Ecto neural progenitor cell (in vitro differentiated cells): ENCODE measurements at regions not wholly inside any gene's neighbourhood (a gene's known extent, or its start where the extent isn't known, plus 50 kb on each side); places are given as distances from the start of the nearest gene placed in this dataset.
"Not testable (repeated sequence)": the region's sequence is repeated elsewhere in the genome, so short reads cannot be mapped to it uniquely, and the experiment has no call there.

ENCODE experiments used
- DNase-seq: peaks from one replicate; pipeline ENCODE4 v3.0.0-alpha.2; 2018; ENCODE audit warnings: low spot score

DNA sequence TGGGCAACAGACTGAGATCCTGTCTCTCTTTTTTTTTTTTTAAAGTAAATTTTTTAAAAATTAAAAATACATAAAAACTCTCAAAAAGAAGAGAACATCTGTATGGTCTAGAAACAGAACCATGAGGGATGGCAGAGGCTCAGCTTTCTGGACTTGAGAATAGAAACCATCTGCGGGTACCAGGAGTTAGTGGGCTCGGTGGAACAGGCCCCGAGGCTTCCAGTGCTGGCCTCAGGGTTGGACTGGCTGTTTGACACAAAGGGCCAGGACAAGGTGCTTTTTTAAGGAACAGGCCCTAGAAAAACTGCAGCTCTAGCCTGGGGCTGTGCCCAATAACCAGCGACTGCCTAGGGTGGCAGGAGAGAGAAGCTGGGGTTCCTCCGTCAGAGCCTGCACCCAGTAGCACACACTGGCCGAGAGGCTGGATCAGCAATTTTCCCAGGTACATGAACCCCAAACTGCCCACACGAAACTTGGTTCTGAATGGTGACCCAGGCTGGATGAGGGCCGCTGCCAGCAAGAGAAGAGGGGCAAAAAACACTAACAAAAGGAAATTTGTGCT, 131.0 kb upstream of the OLIG3 start:
- no peak for DNase-seq

GRCh38 chr6:137625808-137626207, 131.6 kb upstream of the OLIG3 start:
- DNase-seq: no peak

GRCh38 chr6:137630666-137631065, 136.5 kb upstream of the OLIG3 start:
- no peak for DNase-seq

DNA sequence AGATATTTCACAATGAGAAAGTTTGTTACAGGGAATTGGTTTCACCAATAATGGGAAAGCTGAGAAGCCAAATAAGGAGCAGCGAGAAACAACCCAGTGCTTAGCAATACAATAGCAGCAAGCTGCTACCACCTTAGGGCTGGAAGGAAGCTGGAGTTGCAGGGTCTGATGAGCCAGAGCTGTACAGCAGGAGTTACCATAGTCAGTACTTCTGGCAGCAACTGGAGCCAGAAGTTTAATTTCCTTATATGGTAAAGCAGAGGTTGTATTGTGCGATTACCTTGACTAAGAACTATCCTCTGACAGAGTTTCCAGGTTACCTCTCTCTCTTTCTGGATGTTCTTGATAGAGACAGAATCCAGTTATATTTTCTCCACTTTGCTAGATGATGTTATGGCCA, 137.1 kb upstream of the OLIG3 start:
- no peak for DNase-seq

GRCh38 chr6:137634177-137634576, 140.0 kb upstream of the OLIG3 start:
- DNase-seq: not testable (repeated sequence)

GRCh38 chr6:137637121-137637520, 142.9 kb upstream of the OLIG3 start:
- DNase-seq: no peak

DNA sequence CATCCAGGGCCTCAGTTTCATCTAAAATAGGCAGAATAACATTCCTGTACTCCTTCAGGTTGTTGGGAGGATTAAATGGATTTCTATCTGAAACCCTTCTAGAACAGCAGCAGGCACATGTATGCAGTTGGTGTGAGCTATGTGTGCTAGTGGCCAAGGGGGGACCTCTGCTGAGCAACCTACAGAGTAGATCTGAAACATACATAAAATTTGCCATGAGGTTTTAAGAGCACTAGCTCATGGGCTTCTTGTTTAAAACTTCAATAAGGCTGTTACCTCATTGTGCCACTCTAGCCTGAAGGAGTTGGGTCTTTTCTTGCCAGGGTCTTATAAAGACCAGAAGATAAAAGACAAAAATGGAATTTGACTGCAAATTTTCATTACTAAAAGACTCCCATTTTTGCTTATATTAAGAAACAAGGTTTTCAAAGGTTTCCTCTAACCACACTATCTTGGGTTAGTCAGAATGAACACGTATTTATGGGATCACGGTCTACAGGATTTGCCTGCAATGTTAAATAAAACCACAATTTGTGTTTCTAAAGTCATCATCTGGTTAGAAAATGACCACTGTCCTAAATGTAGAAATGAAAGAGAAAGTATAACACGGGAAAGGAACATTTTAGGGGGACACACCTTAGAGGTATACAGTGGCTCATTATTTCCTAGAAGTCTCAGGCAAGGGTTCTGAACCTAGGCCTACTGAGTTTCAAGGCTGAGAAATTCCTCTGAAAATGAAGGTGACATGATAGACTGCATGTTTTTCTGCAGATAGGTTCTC, 144.9 kb upstream of the OLIG3 start:
- no peak for DNase-seq

GRCh38 chr6:137640086-137640485, 145.9 kb upstream of the OLIG3 start:
- DNase-seq: no peak

DNA sequence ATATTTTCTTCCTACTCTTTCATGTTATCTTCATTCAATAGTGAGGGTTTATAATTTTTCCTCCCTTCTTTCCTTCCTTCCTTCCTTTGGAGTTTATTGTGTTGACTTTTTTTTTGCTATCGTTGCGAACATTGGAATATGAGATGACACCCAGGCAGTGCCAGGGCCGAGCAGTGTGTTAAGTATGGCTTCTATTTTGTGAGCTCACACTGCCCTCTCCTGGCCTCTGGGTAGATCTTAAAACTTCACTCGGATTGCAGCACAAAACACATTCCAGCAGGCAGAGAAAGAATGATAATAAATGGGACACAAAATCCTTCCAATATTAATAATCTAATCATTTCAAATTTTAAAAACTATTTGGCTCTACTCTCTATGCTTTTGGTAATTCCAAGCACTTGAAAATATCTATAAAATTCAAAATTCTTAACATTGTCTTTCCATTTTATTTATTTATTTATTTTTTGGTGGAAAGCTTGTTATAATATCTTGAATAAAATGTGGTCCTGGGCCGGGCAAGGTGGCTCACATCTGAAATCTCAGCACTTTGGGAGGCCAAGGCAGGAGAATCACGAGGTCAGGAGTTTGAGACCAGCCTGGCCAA, 147.4 kb upstream of the OLIG3 start:
- peak; percentile 68 for DNase-seq

- not testable (repeated sequence) for DNase-seq
These were observed 149.0 kb upstream of the OLIG3 start for GRCh38 chr6:137643210-137643609.

GRCh38 chr6:137643644-137644043, 149.4 kb upstream of the OLIG3 start:
- DNase-seq: not testable (repeated sequence)

GRCh38 chr6:137645850-137646249, 151.7 kb upstream of the OLIG3 start:
- DNase-seq: no peak

- DNase-seq: no peak
These were observed 152.3 kb upstream of the OLIG3 start for GRCh38 chr6:137646484-137646883.

GRCh38 chr6:137647762-137648447, 153.7 kb upstream of the OLIG3 start:
- no peak for DNase-seq

DNA sequence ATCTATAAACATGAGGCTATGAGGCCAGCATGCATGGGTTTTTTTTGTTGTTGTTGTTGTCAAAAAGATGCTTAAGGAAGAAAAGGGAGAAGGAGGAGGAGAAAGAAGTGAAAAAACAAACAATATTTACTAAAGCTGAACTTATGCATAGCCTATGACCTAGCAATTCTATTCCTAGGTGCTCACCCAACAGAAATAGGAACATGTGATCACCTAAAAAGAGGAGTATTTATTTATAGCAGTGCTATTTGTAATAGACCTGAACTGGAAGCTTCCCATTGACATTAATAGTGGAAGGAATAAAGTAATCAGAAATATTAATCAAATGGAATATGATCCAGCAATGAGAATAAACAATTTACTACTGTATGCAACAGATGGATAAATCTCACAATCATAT, 156.5 kb upstream of the OLIG3 start:
- no peak for DNase-seq

DNA sequence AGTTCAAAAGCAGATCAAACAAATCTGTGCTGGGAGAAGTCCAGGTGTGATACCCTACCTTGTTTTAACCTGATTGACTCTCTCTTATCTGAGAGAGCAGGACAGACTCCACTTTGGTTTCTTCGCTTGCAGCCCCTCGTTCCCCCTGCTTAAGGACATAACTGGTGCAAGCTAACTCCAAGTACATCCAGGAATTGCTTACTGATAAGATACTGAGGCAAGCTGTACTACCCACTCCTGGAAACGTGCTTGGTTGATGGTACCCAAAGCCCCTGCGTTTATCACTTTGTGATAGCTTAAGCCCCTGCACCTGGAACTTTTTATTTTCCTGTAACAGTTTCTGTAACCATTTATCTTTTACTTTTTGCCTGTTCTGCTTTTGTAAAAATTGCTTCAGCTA, 157.0 kb upstream of the OLIG3 start:
- DNase-seq: no peak

DNA sequence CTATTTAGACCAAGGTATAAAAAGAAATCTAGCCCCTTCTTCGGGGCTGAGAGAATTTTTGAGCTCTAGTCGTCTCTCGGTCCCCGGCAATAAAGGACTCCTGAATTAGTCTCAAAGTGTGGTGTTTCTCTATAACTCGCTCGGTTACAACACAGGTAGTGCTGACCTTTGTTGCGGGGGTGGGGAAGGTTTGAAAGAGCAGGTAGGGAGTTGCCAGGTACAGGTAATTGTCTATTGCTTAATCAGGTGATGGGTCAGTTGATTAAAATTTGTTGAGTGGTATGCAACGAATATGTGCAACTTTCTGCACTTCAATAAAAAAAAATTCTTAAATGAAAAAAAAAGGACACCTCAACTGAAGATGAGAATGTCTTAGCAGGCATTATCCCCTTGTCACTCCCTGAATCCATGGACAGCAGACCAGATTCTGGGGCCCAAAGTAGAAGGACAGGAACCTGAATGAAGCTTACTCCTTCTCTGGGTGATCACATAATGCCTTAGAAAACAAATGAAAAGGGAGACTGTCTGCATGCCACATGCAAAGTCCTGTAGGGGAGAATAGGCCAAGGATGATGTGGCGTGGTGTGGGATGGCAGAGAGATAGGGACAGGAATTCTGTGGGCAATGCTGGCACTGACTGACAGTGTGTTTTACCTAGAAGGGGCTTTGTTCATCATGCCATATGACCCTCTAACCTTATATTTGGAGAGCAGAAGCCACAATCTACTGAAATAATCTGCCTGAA, 157.6 kb upstream of the OLIG3 start:
- DNase-seq: no peak

GRCh38 chr6:137652961-137653705, 158.9 kb upstream of the OLIG3 start:
- DNase-seq: no peak

DNA sequence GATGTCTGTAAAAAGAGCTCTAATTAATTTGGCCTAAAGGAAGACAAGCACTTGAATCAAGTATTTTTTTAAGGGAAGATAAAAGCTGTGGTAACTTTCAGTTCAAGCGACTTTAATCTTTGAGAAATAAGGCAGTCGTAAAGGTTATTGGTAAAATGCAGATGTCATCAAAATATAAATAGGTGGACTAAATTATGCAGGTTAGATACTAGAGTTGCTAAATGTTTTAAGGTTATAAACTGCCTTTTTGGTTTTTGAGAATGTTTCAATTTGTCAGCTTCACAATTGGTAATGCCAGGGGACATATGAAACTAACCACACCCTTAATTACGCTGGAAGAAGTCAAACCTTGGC, 159.5 kb upstream of the OLIG3 start:
- no peak for DNase-seq

DNA sequence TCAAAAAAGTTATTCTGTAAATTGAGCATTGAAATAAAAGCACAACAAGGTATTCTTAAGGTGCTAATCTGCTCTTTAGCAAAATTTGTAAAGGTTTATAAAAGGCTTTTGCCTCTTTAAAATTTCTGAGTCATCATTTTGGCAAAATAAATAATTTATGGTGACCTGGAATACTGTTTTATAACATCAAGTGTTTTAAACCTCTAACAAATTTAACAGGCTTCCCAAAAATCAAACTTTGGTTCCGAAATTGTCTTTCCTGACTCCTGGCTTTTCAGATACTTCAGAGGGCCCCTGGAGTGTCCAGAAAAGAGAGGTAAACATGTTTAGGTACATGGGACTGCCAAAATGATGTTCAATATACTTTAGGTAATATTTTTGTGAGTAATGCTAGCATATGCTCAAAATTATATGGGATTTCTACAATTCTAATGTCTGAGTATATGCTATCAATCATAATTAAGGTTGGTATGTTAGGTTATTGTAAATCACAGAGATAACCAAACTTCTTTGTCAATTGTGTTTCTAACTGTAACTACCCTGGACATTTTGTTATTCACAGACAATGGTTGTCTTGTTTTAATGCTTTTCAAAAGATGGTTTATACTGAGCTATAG, 160.3 kb upstream of the OLIG3 start:
- no peak for DNase-seq

- DNase-seq: no peak
These were observed 161.1 kb upstream of the OLIG3 start for GRCh38 chr6:137655291-137655690.
